KBM-7 (cell line): ENCODE measurements at regions not wholly inside any gene's neighbourhood (a gene's known extent, or its start where the extent isn't known, plus 50 kb on each side); places are given as distances from the start of the nearest gene placed in this dataset.

Experiments used
- DNase-seq: peaks from one replicate; pipeline ENCODE4 v3.0.0-alpha.2; 2015
- in situ Hi-C: fragments of 300-500 bp; cut with MboI; formaldehyde crosslinking; loops from 2 replicates; pipeline ENCODE4 v1.14.3; 2020; ENCODE audit warnings: low sequenced_read_pairs, low pct_unique_long_range_greater_than_20kb, mixed read lengths

- no peak for DNase-seq
- in situ Hi-C loops: no loop called here
Measured at GRCh38 chr2:128477891-128478290, 159.2 kb upstream of the HS6ST1 start.

- no peak for DNase-seq
- in situ Hi-C loops: no loop called here
Measured at GRCh38 chr2:128485761-128486639, 167.3 kb upstream of the HS6ST1 start.

GRCh38 chr2:128486640-128487375 lies 168.1 kb upstream of the HS6ST1 start:
- in situ Hi-C loops: no loop called here
- no peak for DNase-seq

- DNase-seq: no peak
- in situ Hi-C loops: no loop called here
Measured at GRCh38 chr2:128487650-128488387, 169.2 kb upstream of the HS6ST1 start.

GRCh38 chr2:128488434-128488833 lies 169.8 kb upstream of the HS6ST1 start:
- in situ Hi-C loops: no loop called here
- DNase-seq: no peak

- no peak for DNase-seq
- in situ Hi-C loops: no loop called here
Measured at GRCh38 chr2:128489526-128490273, 171.0 kb upstream of the HS6ST1 start.

GRCh38 chr2:128490321-128490720 lies 171.7 kb upstream of the HS6ST1 start:
- in situ Hi-C loops: no loop called here
- peak; percentile 67 for DNase-seq

- in situ Hi-C loops: no loop called here
- DNase-seq: no peak
Measured at GRCh38 chr2:128490881-128491691, 172.4 kb upstream of the HS6ST1 start.

GRCh38 chr2:128491692-128492244 lies 173.1 kb upstream of the HS6ST1 start:
- in situ Hi-C loops: no loop called here
- DNase-seq: no peak

GRCh38 chr2:128492966-128493811 lies 174.5 kb upstream of the HS6ST1 start:
- in situ Hi-C loops: no loop called here
- no peak for DNase-seq

- in situ Hi-C loops: no loop called here
- no peak for DNase-seq
Measured at GRCh38 chr2:128493880-128494279, 175.2 kb upstream of the HS6ST1 start.

- in situ Hi-C loops: no loop called here
- no peak for DNase-seq
Measured at GRCh38 chr2:128494307-128494639, 175.6 kb upstream of the HS6ST1 start.

GRCh38 chr2:128494640-128495321 lies 176.1 kb upstream of the HS6ST1 start:
- in situ Hi-C loops: no loop called here
- DNase-seq: no peak

GRCh38 chr2:128495996-128496547 lies 177.4 kb upstream of the HS6ST1 start:
- DNase-seq: no peak
- in situ Hi-C loops: no loop called here

GRCh38 chr2:128496700-128497099 lies 178.0 kb upstream of the HS6ST1 start:
- in situ Hi-C loops: no loop called here
- no peak for DNase-seq

- DNase-seq: no peak
- in situ Hi-C loops: no loop called here
Measured at GRCh38 chr2:128497461-128497860, 178.8 kb upstream of the HS6ST1 start.

GRCh38 chr2:128498086-128498485 lies 179.4 kb upstream of the HS6ST1 start:
- DNase-seq: no peak
- in situ Hi-C loops: no loop called here
